ENCODE measurements at regions not wholly inside any gene's neighbourhood (a gene's known extent, or its start where the extent isn't known, plus 50 kb on each side); places are given as distances from the start of the nearest gene placed in this dataset.

GRCh38 chr10:28470873-28471651 lies 61.9 kb upstream of the WAC start:
- TF ChIP-seq ZNF274 (IDR thresholded peaks at IDR 0.05; ENCODE audit: insufficient read depth, insufficient read length) (no peak), CUX1 (IDR thresholded peaks at IDR 0.05; ENCODE audit: insufficient replicate concordance, low read depth, low read length) (no peak), POLR2A (IDR thresholded peaks at IDR 0.05; ENCODE audit: low read depth, low read length) (no peak), NKRF (conservative IDR thresholded peaks at IDR 0.05) (no peak), BCL11A (IDR thresholded peaks at IDR 0.05; ENCODE audit: low read depth, low read length) (no peak), IRF4 (IDR thresholded peaks at IDR 0.05; ENCODE audit: low read depth, low read length) (no peak), TAF1 (IDR thresholded peaks at IDR 0.05; ENCODE audit: borderline replicate concordance, low read depth, low read length) (no peak), CREB1 (IDR thresholded peaks at IDR 0.05; ENCODE audit: low read depth) (no peak), ZNF687 (IDR thresholded peaks at IDR 0.05) (no peak), MEF2A (IDR thresholded peaks at IDR 0.05; ENCODE audit: insufficient read depth, low read depth, low read length) (no peak)
- TF ChIP-seq, protein P1, sequence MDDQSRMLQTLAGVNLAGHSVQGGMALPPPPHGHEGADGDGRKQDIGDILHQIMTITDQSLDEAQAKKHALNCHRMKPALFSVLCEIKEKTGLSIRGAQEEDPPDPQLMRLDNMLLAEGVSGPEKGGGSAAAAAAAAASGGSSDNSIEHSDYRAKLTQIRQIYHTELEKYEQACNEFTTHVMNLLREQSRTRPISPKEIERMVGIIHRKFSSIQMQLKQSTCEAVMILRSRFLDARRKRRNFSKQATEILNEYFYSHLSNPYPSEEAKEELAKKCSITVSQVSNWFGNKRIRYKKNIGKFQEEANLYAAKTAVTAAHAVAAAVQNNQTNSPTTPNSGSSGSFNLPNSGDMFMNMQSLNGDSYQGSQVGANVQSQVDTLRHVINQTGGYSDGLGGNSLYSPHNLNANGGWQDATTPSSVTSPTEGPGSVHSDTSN (IDR thresholded peaks at IDR 0.05; ENCODE audit: insufficient replicate concordance, low read depth, low read length) = no peak

Measured in GM12878 (cell line).